ENCODE measurements at regions not wholly inside any gene's neighbourhood (a gene's known extent, or its start where the extent isn't known, plus 50 kb on each side); places are given as distances from the start of the nearest gene placed in this dataset.
"Not testable (repeated sequence)": the region's sequence is repeated elsewhere in the genome, so short reads cannot be mapped to it uniquely, and the experiment has no call there.

DNA sequence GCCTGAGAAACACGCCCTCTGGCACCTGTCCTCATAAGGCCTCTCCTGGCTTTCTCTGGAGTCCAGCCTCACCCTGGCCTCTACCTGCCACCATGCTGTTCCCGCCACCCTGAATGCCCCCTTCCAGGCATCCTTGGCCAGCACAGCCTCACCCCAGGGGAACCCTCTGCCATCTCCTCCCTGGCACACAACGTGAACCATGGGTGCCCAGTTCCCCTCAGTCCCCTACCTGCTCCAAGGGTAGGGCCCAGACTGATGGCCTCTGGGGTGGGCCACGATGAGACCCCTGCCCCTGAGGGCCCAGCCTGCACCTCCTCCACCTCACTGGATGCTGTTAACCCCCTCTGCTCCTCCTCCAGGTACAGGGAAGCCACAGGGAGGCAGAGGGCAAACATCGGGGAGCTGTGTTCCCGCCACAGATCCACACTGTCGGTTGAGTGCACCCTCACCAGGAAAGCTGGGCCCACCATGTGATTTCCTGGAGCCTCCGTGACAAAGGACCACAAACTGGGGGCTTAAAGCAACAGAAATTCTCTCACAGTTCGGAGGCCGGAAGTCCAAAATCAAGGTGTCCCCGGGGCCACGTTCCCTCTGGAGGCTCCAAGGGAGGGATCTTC is 169.6 kb downstream of the BRD1 start:
- DNase-seq = no peak

DNA sequence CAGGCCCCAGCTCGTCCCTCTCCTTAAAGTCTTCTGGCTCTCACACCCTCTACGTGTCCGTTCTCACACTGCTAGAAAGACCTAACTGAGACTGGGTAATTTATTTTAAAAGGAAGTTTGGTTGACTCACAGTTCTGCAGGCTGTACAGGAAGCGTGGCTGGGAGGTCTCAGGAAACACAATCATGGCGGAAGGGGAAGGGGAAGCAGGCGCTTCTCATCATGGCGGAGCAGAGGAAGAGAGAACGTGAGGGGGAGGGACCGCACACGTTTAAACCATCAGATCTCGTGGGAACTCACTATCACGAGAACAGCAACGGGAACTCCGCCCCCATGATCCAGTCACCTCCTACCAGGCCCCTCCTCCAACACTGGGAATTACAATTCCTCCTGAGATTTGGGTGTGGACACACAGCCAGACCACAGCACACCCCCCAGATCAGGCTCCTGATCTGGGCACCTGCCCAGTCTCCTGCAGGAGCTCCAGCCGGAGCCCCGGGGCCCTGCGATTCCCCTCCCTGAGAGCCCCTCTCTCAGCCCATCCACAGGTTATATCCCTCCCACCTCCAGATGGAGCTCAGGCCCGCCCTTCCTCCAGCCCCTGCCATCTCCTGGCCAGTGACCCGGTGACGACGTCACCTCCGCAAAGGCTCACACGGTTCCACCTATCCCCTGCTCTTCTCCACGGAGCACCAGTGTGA is 170.2 kb downstream of the BRD1 start:
- DNase-seq = peak; percentile 64

DNA sequence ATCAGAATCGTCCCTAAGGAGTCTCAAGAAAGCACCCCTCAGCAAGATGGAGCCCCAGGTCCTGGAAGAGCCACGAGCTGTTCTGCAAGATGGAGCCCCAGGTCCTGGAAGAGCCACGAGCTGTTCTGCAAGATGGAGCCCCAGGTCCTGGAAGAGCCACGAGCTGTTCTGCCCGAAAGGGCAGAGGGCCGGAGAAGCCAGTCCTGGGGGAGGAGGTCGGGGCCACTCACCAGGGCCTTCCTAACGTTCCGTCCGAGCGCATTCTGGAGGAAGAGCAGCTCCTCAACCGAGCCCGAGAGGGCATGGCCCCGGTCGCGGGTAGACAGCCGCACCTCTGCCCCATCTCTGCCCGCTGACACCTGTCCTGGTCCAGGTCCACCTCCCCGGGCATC is 170.8 kb downstream of the BRD1 start:
- not testable (repeated sequence) for DNase-seq

DNA sequence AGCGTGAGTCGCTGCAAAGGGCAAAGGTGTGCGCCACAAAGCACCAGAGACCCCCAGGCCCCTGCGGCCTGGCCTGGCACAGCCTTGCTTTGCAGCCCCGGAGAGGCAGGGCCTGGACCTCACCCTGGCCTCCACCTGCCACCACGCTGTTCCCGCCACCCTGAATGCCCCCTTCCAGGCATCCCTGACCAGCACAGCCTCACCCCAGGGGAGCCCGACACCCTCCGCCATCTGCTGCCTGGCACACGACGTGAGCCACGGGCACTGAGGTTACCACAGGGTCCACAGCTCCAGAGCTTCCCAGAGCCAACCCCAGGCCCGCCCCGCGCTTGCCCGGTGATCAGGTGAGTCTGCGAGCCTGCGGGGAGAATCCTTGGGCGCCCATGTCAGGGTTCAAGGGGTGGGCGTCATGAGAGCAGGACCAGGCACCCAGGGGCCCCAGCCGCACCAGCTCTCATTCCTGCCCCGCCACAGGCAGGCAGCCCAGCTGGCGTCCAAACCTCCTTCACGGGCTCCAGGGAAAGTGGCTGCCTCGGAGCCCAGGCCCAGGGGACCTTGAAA is 171.3 kb downstream of the BRD1 start:
- no peak for DNase-seq

DNA sequence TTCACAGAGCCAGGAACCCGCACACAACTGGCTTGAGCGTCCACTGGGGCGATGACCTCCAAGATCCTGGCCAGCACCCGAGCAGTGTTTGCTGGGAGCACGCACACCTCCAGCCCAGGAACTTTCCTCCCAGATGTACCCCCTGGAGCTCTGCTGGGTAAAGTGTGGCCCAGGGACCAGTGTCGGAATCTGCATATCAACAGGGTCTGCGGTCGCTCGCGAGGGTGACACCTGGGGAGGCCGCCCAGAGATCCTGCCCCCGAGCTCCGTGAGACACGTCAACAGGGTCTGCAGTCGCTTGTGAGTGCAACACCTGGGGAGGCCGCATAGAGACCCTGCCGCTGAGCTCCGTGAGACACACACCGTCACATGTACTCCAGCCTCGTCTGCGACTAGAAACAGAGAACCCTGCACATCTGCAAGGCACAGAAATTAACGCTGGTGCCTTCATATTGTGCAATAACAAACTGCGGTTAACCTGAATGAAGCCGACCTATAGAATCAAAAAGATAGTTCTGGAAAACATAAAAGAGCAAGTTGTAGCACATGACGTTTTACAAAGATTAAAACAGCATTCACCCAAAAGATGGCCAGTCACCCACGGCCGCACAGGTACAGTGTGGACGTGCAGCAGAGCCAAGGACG is 172.4 kb downstream of the BRD1 start:
- no peak for DNase-seq

DNA sequence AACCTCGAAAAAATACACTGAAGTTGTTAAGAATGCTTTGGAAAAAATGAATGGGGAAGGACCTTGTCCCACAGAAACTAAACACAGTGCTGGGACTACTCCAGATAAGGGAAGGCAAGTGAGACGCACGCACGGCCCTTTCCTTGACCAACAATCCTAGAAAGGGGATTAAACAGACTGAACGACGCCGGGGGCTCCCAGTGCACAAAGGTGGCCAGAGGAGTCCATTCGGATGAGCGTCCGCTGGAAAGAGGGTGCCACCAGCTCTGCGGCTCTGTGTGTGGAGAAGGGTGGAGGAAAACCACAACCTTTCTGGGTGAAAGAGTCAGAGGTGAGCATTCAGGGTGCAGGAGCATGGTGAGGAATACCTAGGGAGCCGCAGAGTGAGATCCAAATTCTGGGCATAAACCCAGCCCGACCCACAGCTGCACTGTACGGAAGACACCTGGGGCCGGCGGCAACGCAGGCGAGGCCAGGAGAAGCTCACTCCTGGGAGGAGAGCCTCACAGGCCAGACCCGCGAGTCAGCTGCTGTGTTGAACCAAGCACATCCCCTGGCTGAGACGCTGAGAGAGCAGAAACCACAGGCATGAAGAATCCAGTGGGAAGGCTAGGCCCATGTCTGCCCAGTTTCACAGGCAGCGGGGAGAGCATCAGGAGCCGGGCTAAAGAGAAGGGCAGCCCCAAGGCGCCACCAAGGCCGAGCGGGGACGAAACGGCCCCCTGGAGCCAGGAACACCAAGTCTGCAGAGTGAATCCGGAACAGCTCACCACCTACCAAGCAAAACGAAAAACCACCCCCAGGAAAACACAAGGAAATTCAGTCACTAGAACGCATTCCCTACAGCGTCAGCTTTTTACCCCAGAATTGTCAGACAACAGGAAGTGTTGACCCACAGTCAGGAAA is 177.1 kb downstream of the BRD1 start:
- DNase-seq = no peak

DNA sequence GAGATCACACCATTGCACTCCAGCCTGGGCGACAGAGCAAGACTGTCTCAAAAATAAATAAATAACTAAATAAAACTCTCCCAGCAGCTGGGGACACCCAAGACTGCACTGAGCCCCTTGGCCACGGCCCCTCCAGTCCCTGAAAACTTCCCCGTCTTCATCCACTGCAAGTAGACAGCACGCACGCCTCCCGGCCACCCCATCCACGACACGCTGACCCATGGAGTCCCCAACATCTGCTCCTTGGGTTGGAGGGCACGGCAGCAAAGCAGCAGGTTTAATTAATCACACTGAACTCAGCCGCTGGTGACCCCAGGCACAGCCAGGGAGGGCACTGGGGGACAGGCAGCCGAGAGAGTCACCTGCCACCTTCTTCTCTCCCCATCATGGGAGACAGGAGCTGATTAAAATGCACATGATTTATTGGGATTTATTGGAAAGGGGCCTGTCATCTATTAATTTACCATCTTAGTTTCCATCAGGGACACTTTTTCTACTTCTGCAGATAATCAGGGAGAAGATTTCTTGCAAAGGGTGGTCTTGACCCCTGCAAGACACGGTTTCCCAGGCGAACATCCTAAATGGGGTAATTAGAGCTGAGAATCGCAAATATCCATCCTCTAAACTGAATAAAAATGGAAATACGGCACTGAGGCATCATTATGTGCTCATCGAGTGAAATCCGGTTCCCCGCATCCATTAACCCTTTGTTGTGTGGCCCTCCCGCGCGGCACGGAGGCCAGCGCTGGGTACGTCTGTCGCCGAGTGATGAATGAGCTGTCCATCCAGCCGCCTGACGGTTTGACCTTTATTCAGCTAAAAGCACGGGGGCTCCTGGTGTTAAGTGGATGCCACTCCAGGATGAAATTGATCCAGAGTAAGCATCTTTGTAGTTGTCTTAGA is 178.3 kb downstream of the BRD1 start:
- DNase-seq = no peak

DNA sequence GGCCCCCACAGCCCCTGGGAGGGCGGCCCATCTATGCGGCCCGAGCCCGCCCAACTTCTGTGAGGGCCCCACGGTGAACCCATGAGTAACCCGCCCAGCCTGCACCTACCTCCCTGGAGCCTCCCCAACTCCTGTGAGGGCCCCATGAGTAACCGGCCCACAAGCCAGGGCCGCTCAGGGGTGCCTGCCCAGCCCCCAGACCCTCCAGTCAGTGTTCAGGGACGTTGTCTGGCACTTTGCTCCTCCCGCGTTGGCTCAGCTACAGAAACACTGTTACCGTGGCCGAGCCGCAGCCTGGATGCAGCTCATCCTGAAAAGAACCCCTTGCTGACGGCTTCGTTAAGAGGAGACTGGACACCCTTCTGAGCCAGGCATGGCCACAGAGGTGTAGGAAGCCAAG is 179.6 kb downstream of the BRD1 start:
- DNase-seq = no peak

DNA sequence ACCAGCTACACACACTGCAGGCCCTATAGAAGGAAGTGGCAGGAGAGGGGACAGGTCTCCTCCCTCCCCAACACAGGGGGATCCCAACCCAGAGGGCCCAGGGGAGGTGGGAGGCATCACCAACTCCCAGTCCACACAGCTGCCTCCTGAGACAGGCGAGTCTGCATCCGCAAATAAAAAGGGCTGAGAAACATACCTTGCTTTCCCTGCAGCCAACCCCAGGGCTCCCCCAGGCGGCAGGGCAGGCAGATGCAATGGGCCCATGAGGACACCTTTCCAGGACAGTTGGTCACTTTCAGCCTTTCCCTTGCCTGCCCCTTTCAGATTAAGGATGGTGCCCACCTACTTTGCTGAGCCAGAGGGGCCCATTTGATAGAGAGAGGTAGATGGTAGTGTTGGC is 180.0 kb downstream of the BRD1 start:
- no peak for DNase-seq

DNA sequence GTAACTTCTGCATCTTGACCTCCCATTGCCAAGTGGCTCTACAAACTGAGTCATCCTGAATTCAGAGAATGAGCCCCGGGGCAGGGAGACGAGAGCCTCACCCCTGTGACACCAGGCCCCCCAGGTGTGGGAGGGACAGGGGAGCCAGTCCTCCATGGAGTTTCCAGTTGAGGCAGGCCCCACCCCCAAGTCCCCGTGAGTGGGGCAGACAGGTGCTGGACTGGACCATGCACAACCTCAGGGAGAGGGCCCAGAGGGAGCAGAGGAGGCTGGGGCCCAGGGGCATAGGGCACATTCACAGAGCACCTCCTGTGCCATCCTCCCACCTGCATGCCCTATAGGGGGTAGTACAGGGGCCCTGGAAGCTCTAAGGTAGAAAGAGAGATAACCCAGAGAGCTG is 180.8 kb downstream of the BRD1 start:
- DNase-seq = no peak

DNA sequence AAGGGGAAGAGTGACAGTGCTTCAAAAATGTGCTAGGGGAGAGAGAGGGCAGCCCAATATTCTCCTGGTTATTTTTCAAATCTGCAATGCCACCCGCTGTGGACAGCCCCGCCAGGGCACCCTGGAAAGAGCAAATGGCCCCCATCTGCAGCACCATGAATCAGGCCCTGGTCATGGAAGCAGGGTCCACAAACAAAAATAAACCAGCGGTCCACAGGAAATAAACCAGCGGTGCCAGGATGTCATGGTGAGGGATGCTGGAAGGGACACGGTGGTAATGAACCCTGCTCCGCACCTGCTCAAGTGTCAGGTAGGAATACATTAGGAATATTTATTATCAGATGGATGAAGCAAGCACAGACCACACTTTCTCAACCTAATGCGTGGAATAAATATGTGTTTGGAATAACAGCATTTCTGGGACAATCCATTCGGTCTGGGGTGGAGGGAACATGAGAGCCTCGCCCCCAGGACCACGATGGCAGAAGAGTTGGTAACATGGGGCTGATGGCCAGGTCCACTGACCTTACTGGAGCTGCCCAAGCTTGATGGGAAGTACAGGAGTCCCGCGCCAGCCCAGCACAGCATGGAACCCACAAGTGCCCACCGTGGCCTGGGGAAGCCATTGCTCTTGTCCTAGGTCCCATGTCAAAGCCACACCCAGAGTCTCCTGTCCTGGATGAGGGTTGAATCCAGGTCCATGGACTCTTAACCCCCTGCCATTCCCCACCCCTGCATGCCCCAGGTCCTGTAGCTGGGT is 181.7 kb downstream of the BRD1 start:
- DNase-seq = no peak

DNA sequence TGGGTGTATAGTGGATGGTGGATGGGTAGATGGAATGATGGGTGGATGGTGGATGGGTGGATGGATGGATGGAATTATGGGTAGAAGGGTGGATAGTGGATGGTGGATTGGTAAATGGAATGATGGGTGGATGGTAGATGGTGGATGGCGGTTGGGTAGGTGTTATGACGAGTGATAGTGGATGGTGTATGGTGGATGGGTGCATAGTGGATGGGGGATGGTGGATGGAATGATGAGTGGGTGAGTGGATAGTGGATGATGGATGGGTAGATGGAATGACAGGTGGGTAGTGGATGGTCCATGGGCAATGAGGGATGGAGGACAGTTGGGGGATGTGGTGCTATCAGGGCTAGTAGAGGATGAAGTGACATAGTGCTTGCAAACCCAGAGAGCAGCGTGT is 182.4 kb downstream of the BRD1 start:
- DNase-seq = no peak

DNA sequence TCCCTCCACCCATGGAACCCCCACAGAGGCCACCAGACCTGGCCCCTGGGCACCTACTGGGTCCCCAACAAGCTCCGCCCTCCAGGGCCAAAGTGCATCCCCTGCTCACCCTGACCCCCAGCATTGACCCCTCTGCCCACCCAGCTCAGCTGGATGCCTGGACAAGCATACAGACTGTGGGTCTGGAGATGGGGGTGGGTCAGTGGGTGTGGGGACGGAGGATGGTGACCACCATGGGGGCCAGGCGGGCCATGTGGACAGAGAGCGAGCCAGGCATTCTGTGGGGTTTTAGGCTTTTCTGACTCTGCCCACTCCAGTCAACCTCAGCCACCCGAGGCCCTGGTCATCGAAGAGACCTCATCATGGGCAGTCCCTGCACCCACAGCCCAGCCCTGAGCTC is 183.7 kb downstream of the BRD1 start:
- DNase-seq = no peak

DNA sequence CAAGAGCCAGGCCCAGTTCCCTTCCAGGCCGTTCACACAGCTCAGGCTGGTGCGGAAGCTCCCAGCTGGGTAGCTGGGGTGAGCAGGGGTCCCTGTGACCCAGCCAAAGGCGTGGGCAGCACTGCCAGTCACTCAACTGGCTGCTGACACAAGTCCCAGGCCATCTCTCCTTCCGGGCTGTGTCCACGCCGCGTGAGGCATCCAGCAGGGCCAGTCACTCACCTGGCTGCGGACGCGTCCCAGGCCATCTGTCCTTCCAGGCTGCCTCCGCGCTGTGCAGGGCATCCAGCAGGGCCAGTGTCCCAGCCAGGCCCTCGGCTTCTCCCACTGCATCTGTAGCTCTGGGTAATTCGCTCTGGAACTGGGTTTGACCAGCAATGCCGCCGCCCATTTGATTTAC is 184.2 kb downstream of the BRD1 start:
- DNase-seq = no peak

DNA sequence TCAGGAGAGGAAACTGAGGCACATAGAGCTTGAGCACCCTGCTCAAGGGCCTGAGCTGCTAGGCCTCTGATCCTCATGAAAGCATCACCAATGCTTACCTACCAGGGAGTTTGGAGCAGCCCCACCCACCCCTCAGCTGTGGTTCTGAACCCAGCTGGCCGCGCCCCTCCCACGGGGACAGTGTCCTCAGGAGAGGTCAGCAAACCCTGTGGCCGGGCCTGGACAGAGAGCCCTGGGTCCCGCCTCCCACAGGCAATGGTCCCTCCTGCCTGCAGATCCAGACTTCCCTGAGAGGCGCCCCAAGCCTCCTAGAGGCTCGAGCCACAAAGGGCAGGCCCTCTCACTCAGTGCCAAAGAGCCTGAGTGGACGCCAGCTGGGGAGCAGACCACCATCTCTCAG is 184.9 kb downstream of the BRD1 start:
- DNase-seq = no peak

DNA sequence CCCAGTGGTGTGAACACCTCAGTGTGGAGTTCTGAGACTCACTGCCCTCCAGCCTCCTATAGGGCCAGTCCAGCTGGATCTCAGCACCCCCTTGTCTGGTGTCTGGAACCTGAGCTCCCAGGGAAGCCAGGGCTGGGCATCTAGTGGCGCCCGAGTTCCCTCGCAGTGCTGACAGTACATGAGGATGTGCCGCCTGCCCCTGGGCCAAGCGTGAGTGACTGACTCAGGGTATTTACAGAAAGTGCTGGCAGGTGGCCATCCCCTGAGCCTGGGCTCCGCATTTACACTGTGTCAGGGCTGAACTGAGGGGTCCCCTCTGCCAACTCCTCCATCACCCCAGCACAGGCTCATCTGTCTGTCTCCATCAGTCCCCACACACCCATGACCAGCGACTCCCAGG is 185.3 kb downstream of the BRD1 start:
- no peak for DNase-seq

DNA sequence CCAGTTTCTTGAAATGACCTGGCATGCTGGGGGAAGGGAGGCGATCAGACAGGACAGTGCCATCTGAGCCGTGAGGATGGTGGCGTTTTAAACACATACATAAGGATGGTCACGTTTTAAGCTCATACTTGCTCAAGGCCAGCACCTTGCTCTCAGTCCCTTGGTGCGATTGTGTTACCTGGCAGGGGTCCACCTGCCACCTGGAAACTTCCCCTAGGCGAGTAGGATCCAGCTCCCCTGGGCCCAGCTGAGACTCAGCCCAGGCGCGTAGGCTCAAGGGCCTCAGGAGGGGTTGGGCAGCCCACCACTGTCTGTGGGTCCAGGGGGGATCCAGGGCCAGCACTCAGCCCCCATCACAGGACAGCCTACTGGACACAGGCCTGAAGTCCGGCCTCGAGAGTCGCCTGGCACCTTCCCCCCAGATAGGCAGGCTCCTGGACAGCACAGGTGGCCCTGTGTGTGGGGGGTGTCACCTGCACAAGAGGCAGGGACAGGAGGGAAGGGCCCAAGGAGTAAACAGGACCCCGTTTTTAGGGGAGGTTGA is 185.8 kb downstream of the BRD1 start:
- no peak for DNase-seq

DNA sequence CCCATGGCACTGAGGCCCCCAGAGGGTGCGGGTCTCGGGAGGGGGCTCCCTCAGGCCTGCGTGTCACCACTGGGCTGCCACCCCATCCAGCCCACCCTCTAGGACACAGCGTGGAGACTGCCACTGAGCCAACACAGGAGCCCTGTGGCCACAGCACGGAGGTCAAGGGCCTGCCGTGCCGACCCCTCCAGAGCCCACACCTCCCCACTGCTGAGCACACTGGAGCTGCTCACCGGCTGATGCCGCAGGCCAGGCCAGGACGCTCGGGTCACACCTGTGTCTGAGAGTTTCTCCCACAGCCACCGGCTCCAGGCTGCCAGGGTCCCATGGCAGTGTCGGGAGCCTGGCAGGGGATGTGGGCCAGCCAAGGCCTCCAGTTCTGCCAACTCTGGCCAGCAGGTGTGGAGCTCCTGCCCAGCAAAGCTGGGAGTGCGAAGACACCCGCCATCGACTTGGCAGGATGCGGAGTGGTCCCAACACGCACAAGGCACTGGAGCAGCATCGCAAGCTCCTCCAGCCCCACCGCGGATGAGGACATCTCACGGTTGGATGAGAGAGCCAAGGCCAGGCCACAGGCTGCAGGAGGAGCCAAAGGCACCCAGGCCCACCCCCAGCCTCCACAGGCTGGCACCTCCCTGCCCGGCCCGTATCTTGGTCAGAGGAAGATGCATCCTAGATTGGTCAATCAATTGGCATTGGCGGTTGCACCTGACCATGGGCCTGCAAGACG is 187.1 kb downstream of the BRD1 start:
- DNase-seq = no peak

DNA sequence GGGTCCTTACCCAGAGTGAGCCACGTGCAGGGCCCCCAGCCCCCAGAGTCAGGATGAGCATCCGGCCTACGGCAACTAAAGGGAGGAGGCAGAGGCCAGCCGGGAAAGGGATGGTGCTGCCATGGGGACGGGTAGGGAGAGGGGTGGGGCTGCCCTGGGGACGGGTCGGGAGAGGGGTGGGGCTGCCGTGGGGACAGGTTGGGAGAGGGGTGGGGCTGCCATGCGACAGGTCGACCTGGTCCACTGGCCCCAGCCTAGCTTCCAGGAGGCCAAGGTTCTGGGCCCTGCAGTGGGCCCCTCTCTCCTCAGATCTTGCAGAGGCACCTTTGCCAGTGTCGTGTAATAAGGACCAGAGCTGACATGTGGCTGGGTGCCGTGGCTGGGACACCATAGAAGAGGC is 187.7 kb downstream of the BRD1 start:
- no peak for DNase-seq

DNA sequence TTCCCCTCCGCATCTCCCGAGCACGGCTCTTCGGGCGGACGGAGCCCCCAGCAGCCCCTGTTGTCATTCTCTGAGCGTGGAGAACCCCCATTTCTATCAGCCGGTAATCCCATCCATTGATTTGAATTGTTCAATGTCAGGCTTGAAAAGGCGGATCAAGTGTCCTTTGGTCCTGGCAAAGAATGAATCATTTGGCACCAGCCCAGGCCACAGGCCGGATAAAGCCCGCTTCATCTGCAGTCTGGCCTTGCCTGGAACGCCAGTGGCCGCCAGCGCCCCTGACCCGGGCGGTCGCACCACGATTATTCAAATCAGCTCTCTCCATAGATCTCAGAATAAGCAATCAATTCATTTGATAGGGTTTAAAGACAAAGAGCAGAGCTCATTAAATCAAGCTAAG is 188.9 kb downstream of the BRD1 start:
- no peak for DNase-seq

Measured in femur (tissue), 1 donor.